Upper lobe of left lung (tissue), 6 donors: ENCODE measurements at regions not wholly inside any gene's neighbourhood (a gene's known extent, or its start where the extent isn't known, plus 50 kb on each side); places are given as distances from the start of the nearest gene placed in this dataset.

Source experiments
- ATAC-seq, 2 donors: fragments of 200-7000 bp; cut with Tn5 transposase; one replicate each; pipeline ENCODE4 v1.9.1; 2022; ENCODE audit warnings: mild to moderate bottlenecking in 2 of 2, moderate library complexity in 2 of 2; ENCODE audit not compliant: low FRiP score in 2 of 2
- DNase-seq, 2 donors: peaks; one replicate each; pipeline ENCODE4 v3.0.0-alpha.2; 2019 to 2020
- H3K27ac ChIP-seq, 4 donors: fragments of 200-600 bp; sonication (generic); one replicate each; pipeline ENCODE4 v1.5.1; 2016 to 2019
- H3K27me3 ChIP-seq, 4 donors: fragments of 200-600 bp; sonication (generic); one replicate each; pipeline ENCODE4 v1.5.1; 2017 to 2019
- H3K36me3 ChIP-seq, 4 donors: fragments of 200-600 bp; sonication (generic); one replicate each; pipeline ENCODE4 v1.5.1; 2016 to 2019
- H3K4me1 ChIP-seq, 4 donors: fragments of 200-600 bp; sonication (generic); one replicate each; pipeline ENCODE4 v1.5.1; 2018 to 2019
- H3K4me3 ChIP-seq, 4 donors: fragments of 200-600 bp; sonication (generic); one replicate each; pipeline ENCODE4 v1.5.1; 2017 to 2019; ENCODE audit warnings: mild to moderate bottlenecking in 2 of 4, moderate library complexity in 1 of 4
- H3K9me3 ChIP-seq, 4 donors: fragments of 200-600 bp; sonication (generic); one replicate each; pipeline ENCODE4 v1.5.1; 2018 to 2019
- EP300 ChIP-seq, 4 donors: sonication (generic); formaldehyde crosslinking; IDR thresholded peaks; one replicate each; pipeline ENCODE4 v1.5.1; 2017; ENCODE audit warnings: antibody characterized with exemption in 4 of 4, control low read depth in 2 of 4
- POLR2A ChIP-seq, 4 donors: fragments of 450-650 bp; IDR thresholded peaks; one replicate each; pipeline ENCODE4 v1.5.1; 2016 to 2017; ENCODE audit warnings: antibody characterized with exemption in 4 of 4, mild to moderate bottlenecking in 2 of 4
- POLR2AphosphoS5 ChIP-seq, 2 donors: sonication (generic); formaldehyde crosslinking; IDR thresholded peaks; one replicate each; pipeline ENCODE4 v1.5.1; 2017; ENCODE audit warnings: antibody characterized with exemption in 2 of 2
- WGBS, 2 donors: methylation state at CpG; one replicate each; pipeline ENCODE4 v1.1.5; 2017 to 2018; 5-methylcytosine and 5-hydroxymethylcytosine counted together
- TF ChIP-seq, protein P1 (sequence below), 6 experiments: fragments of 450-650 bp in 4 of 6; fragments of 200-600 bp in 2 of 6; sonication (generic) in 2 of 6; IDR thresholded peaks; one replicate each; pipeline ENCODE4 v1.5.1; 2016 to 2019; ENCODE audit warnings: antibody characterized with exemption in 6 of 6
- donor health status: DM: no; HTN: no; CAD: no; lungs with moderate emphysema.
- donor health status: DM: no; HTN: yes; CAD: no; lungs with severe emphysema.

DNA sequence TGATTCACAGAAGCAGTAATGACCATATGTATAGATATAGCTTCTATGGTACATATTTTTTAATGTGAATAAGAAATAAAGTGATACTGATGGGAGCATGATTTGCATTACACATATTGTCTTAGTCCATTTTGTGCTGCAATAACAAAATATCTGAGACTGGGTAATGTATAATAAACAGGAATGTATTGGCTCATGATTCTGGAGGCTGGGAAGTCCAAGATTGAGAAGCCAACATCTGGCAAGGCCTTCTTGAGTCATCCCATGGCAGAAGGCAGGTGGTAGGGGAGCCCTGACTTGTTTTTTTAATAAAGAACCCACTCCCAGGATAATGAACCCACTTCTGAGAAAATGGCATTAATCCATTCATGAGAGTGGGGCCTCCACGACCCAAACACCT, 185.6 kb upstream of the RREB1 start:
- peaks cover 0 to 4% (median 0%) of the 10 kb centered on the region in 4 donors for H3K4me1 ChIP-seq
- WGBS, 2 donors, result 90 to 94% methylated on average over 1 of the region's 1 CpG
- no peaks in the 10 kb centered on the region for H3K36me3 ChIP-seq
- no peak overlapping the region for H3K4me3 ChIP-seq
- TF ChIP-seq POLR2AphosphoS5 (IDR thresholded peaks at IDR 0.05), result no peak
- TF ChIP-seq, protein P1, sequence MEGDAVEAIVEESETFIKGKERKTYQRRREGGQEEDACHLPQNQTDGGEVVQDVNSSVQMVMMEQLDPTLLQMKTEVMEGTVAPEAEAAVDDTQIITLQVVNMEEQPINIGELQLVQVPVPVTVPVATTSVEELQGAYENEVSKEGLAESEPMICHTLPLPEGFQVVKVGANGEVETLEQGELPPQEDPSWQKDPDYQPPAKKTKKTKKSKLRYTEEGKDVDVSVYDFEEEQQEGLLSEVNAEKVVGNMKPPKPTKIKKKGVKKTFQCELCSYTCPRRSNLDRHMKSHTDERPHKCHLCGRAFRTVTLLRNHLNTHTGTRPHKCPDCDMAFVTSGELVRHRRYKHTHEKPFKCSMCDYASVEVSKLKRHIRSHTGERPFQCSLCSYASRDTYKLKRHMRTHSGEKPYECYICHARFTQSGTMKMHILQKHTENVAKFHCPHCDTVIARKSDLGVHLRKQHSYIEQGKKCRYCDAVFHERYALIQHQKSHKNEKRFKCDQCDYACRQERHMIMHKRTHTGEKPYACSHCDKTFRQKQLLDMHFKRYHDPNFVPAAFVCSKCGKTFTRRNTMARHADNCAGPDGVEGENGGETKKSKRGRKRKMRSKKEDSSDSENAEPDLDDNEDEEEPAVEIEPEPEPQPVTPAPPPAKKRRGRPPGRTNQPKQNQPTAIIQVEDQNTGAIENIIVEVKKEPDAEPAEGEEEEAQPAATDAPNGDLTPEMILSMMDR (IDR thresholded peaks at IDR 0.05), result no peak
- TF ChIP-seq EP300 (IDR thresholded peaks at IDR 0.05), result no peak
- no peaks in the 10 kb centered on the region for H3K9me3 ChIP-seq
- no peak for DNase-seq
- H3K27me3 ChIP-seq, result no peaks in the 10 kb centered on the region
- no peak for ATAC-seq
- no peak overlapping the region for H3K27ac ChIP-seq

DNA sequence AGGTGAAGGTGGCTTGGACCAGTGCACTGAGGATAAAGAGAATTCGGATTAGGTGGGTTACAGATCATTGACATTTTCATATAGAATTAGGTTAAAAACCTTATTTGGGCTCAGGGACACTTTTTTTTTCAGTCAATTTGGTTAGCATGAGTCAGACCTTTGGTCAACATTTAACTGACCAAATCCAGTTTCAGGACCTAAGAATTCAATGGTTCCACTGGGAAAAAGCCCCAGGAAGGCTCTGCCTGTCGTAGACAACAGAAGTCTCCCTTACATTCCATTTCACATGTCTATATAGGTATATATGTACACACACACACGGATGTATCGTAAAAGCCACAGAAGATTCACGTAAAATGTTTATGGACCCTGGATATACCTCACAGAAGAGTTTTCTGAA, 184.2 kb upstream of the RREB1 start:
- Histone ChIP-seq H3K9me3 (no peaks in the 10 kb centered on the region), H3K27ac (no peak overlapping the region), H3K27me3 (no peaks in the 10 kb centered on the region), H3K4me3 (no peak overlapping the region), H3K36me3 (no peaks in the 10 kb centered on the region), H3K4me1 (peaks cover 3 to 11% (median 8%) of the 10 kb centered on the region in 4 donors)
- no peak for ATAC-seq
- no peak for DNase-seq
- 77 to 91% methylated on average over 5 of the region's 5 CpGs for WGBS, 2 donors
- TF ChIP-seq POLR2A (IDR thresholded peaks at IDR 0.05) (no peak), EP300 (IDR thresholded peaks at IDR 0.05) (no peak), POLR2AphosphoS5 (IDR thresholded peaks at IDR 0.05) (no peak)
- TF ChIP-seq, protein P1 (IDR thresholded peaks at IDR 0.05), result no peak

DNA sequence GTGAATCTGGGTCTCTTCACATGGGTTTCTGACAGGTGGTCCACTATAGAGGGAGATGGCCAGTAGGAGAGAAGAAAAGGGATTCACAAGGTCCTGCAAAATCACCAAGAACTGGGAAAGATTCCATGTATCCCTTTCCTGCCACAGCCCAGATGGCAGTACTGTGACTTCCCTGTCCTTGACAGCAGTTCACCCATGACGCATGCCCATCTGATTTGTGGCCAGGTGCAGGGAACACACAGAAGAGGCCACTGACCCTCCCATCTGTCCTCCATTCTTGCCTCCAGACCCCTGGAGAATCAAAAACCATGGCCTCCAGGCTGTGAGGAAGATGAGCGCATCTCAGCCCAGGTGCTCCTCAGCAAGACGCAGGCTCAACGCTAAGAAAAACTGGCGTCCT, 183.1 kb upstream of the RREB1 start:
- no peak for DNase-seq
- Histone ChIP-seq H3K36me3 (no peaks in the 10 kb centered on the region), H3K4me3 (no peak overlapping the region), H3K27ac (no peak overlapping the region), H3K4me1 (peaks cover 3 to 11% (median 8%) of the 10 kb centered on the region in 4 donors), H3K27me3 (no peaks in the 10 kb centered on the region), H3K9me3 (no peaks in the 10 kb centered on the region)
- ATAC-seq, result no peak
- TF ChIP-seq POLR2A (IDR thresholded peaks at IDR 0.05), result no peak
- TF ChIP-seq EP300 (IDR thresholded peaks at IDR 0.05), result no peak
- TF ChIP-seq, protein P1 (IDR thresholded peaks at IDR 0.05), result no peak
- no peak for TF ChIP-seq POLR2AphosphoS5 (IDR thresholded peaks at IDR 0.05)
- WGBS, 2 donors, result 88 to 99% methylated on average over 5 of the region's 5 CpGs

DNA sequence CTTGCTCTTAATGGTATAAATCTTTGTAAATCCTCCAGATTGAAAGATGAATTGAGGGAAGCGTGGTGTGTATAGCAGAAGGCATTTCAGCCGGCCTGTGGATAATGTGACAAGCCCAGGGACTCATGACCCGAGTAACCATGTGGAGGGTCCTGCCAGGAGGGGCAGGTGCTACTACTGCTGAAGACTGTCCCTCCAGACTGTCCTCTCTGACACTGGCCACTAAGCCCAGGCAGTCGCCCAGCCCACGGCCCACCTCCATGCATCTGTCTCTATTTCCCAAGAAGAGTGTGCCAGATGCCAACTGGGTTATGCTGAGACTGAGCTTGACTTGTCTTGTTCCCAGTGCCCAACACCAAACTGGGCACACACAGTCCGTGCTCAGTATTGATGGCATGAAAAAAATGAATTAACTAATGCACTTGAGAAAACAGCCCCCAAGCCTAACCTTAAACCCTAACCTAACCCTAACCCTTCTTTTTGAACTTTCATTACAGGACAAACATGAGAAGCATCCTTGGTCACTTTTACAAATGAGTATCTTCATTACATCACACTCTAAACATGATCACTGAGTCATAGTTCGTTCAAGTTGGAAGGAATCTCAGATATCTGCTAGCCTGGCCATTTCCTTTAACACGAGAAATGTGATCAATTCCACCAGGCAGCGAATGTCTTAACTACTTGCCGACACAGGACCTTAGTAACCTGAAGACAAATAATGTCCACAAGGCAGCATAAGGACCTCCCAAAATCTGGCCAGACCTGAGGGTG, 182.2 kb upstream of the RREB1 start:
- H3K27ac ChIP-seq, result no peak overlapping the region

More for the DNA sequence above, 182.2 kb upstream of the RREB1 start:
- Histone ChIP-seq H3K36me3 (no peaks in the 10 kb centered on the region), H3K9me3 (no peaks in the 10 kb centered on the region), H3K4me3 (no peak overlapping the region), H3K4me1 (peaks cover 3 to 17% (median 10%) of the 10 kb centered on the region in 4 donors), H3K27me3 (no peaks in the 10 kb centered on the region)
- no peak for TF ChIP-seq POLR2A (IDR thresholded peaks at IDR 0.05)
- no peak for TF ChIP-seq EP300 (IDR thresholded peaks at IDR 0.05)
- TF ChIP-seq, protein P1 (IDR thresholded peaks at IDR 0.05), result no peak
- TF ChIP-seq POLR2AphosphoS5 (IDR thresholded peaks at IDR 0.05), result no peak
- peak in 1 of 2 donors; percentile 34 for ATAC-seq
- 86 to 92% methylated on average over 9 to 10 of the region's 10 CpGs for WGBS, 2 donors
- DNase-seq, result no peak
